Epidermal melanocyte (primary cell): ENCODE measurements at regions not wholly inside any gene's neighbourhood (a gene's known extent, or its start where the extent isn't known, plus 50 kb on each side); places are given as distances from the start of the nearest gene placed in this dataset.

Experiments used
- DNase-seq: peaks from one replicate; pipeline ENCODE4 v3.0.0; 2011; ENCODE audit warnings: low spot score; ENCODE audit not compliant: insufficient read length

DNA sequence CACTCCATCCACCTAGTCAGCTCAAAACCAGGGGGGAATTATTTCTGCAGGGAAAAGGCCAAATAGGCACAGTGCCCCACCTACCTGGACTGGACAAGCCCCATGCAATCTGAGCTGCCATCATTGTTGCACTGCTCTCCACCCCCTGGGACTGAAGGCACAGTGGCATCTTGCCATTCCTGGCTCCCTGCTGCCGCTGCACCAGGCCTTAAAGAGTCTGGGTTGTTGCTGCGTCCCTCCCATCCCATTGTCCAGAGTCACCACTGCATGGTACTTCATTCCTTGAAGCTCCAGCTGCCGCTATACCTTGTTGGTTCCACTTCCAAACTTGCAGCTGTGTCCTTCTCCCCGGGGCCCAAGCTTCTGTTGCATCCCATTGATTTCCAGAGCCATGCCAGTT, 629.7 kb downstream of the STIM2 start:
- DNase-seq = no peak

DNA sequence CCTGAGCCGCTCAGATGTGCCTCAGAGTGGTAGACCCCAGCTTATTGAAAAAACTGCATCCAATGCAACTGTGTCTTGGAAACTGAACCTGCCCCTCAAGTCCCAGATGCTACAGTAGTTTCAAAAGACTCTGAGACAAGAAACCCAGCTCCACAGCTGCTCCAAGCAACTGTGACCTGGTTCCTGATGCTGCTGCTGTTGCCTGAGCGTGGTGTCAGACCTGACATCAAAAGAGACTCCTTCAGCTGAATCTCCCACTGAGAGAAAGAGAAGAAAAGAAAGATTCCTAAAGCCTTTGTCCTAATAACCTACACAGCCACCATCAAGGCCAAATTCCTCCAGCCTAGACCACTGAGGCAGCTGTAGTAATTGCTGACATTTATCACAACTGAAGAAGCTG, 630.1 kb downstream of the STIM2 start:
- no peak for DNase-seq

DNA sequence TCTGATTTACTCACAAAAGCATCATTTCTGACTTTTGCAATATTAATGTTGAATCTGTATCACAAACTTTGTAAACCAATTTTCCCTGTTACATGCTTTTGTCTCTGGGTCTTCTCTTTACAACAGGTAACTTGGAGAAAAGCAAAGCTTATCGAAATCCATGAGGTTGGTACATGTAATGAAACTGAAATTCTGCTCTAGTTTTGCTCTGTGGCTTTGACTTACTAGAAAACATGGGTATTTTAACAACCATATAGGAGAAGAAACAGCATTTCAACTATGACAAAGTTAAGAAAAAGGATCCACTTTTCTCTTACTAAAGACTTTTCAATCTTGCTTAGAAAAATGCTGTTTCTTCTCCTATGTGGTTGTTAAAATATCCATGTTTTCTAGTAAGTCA, 645.8 kb downstream of the STIM2 start:
- no peak for DNase-seq

DNA sequence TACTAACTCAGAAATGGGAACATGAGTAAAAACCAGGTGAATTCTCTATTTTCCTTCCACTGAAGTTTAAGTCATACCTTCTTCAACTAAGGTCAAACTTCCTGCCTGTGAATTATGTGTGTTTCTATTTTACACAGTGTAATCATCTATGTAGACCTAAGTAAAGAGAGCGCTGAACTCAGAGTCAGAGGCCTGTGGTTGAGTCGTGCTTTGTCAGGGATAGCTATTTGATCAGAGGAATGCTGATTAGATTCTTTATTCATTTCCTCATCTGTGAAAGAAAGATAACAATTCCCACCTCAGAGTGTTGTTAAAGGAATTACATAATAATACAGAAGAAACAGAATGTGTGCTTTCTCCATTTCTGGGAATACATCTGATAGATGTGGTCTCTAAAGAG, 654.1 kb downstream of the STIM2 start:
- no peak for DNase-seq

DNA sequence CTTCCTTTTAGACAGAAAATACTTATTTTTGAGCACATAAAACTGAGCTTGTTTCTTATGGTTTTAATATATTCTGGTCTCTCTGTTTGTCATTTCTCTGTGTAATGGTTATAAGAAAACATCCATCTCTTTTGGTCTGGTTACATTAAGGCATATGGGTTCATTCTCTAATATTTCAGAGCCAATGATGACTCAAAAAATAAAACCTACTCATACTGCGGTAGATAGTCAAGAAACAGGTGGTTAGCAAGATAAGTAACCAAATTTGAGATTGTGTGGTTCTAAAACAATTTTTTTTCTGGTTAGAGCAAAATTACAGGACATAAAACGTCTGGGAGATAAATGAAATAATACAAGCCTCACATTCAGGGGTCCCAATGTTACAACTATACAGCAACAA, 654.5 kb downstream of the STIM2 start:
- DNase-seq = no peak

DNA sequence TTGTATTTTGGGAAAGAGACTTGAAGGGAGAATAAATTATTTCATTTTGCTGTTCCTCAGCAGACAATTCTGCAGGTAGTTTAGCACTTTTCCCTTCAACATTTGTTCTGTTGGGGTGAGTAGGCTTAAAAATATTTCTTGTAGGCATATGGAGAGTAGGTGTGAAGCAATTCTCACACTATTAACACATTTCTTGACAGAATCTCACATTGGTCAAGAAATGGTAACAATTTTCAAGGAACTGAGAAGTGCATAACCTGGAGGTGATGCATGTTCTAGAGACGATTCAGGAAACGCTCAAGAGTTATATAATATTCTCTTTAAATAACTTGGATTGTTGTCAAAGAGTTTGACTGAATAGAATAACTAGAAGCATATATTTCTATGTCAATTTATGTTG, 658.2 kb downstream of the STIM2 start:
- DNase-seq = no peak

DNA sequence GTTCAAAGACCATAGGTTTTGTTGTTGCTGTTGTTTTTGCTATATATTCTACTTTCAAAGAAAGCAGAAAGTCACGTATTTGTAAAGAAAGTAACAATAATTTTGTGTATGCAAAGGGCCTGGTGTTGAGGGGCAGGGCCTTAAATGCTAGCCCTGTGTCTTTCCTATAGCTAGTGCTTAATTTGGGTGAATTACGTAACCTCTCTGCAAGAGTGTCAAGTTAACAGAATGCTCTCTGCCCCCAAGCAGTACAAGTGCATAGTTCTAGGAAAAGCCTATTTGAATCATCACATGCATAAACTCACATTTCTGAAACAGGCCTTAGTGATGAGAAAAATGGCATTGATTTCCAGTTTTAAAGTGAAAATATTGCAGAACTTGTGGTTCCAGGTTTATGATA, 663.6 kb downstream of the STIM2 start:
- no peak for DNase-seq

DNA sequence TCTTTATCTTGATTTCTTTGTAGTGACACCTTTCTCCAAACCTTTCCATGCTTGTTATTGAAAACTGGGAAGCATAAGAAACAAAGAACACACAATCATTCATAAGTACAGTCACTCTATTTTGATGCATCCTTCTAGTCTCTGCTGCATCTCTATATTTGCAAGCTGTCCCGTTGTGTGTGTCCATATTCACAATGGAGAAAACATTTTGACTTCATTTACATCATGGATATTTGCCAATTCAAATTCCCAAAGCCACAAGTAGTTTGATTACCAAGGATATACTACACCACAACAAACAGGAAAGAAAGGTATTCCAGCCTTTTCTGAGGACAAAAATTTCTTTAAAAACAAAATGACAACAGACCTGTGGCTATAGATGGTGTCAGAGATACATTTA, 673.8 kb downstream of the STIM2 start:
- DNase-seq = no peak

DNA sequence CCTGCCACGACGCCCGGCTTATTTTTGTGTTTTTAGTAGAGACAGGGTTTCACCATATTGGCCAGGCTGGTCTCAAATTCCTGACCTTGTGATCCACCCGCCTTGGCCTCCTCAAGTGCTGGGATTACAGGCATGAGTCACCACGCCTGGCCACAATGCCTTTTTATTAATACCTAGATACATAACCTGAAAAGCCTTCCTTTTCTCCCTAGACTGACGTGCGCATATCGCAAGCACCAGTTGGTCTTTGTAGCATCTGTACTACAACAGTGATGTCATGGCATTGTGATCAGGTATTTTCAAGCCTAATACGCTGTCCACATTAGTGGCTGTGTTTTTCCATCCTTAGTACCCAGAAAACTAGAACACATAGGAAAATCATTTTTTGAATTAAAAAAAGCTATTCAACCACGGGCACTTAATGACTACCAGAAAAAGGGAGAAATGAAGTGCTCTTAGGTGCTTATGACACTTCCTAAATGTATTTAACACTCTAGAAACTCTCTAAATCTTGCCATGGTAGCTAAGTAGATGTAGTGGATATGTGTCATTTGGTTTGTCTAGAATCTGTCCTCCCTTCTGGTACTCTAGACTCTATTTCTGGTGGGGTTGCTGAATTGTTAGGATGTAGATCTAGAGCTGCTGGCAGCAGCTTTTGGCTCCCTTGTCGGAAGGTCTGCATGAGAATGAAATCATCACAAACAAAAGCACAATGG, 707.8 kb downstream of the STIM2 start:
- no peak for DNase-seq

DNA sequence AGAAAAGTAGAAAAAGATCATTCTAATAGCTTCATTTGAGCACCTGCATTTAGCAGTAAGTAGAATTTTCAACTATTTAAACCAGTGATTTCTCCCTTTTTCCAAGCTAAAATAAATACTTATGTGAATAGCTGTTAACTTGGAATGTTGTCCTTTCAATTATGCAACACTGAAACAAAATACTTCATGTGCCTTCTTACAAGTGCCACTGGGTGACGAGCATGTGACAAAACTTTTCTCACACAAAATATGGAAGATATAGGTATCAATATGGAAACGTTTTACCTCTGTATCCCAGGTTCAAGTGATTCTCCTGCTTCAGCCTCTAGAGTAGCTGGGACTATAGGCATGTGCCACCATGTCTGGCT, 708.3 kb downstream of the STIM2 start:
- DNase-seq = no peak

DNA sequence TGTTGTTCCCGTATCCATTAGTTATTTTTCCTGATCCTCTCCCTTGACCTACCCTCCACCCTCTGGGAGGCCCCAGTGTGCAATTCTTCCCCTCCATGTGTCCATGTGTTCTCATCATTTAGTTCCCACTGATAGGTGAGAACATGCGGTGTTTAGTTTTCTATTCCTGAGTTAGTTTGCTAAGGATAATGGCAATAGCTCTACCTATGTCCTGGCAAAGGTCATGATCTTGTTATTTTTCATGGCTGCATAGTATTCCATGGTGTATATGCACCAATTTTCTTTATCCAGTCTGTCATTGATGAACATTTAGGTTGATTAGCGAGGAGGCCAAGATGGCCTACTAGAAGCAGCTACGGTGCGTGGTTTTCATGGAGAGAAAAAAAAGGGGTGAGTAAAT, 714.1 kb downstream of the STIM2 start:
- DNase-seq = no peak

DNA sequence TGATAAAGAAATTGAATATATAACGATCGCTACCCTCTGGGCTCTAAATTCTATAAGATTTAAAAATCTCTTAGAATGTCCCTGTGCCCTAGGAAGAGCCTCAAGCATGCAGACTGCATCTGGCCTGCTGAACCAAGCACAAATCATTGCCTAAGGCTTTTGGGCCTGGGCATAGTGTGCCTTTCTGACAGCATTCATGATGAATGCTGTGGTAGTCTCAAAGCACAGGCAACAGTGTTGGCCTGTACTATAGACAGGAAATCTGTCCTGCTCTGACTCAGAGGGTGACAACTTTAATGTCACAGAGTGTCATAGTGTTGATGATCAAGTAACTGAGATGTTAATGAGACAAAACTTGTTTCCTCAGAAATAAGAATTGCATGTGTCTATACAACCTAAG, 717.3 kb downstream of the STIM2 start:
- DNase-seq = no peak

DNA sequence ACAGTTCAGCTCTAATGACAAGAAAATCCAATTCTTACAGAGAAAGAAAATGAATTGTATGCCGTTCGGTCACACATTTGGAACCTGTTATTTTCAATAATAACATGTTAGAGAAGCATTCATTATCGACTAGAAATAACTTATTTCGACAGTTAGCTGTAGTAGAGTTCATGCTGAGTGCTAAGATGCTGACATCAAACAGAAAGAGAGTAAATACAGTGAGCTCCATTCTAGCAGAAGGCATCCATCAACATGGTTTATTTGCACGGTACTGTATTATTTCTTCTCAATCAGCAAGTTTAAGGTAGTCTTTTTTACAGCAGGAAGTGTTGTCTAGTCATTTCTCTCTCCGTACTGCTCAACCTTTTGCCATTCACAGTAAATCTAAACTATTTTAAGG, 732.1 kb downstream of the STIM2 start:
- DNase-seq = no peak

DNA sequence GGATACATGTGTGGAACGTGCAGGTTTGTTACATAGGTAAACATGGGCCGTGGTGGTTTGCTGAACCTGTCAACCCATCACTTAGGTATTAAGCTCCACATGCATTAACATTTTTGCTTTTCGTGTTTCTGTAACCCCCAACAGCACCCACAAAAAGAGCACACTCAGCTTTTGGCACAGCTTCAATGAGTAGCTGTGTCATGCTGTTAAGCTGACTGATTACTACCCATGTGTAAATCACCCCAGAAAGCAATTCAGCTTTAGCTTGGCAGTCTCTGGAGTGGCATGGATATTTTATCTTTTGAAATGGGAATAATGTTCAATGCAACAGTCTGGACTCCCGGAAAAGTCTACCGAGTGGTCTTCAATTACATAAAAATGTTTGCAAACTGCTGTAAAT, 734.3 kb downstream of the STIM2 start:
- DNase-seq = no peak

DNA sequence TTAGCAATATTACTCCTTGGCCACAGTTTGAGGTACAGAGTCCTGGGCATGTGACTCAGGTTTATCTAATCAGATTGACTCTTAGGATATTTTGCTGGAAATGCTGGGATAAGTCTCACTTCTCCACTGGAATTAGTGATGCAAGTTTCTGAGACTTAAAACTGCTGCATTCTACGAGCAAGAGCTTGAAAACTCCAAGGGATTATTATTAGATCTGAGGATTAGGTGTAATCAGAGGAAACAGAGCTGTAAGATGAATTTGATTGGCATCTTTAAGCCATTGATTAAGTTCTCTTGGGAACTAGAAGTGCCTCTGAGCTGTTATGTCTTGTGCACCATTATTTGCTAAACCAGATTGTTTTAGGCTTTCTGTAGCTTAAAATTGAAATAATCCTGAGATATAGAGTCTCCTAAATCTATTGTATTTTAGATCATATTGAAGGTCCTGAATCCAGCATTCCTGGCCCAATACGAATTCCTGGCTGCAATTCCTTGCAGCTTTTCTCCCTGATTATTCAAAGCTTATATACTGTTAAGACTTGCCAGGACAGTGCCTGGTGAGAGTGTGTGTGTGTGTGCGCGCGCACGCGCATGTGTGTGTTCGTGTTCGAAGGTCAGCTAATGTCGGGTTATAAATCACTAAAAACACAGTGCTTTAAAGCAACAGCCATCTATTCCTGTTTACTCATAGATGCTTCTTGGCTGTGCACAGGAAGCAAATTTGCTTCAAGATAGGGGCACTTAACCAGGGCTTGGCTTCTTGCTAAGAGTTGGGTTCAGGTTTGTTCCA, 735.1 kb downstream of the STIM2 start:
- DNase-seq = no peak

DNA sequence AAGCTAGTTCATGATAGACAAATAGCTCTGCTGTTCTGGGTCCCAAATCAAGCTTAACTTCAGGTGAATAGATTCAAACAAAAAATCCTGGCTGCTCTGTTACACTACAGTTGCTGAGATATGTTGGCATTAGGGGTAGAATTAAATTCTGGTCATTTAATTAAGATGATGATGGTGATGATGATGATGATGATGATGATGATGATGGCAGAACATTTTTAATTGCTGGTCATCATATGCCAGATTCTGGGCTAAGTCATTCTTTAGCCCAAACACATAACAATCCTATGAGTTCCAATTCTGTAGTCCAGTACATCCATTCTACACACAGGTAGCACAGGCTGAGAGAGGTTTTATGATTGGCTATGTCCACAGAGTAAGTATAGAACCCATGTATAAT, 741.5 kb downstream of the STIM2 start:
- DNase-seq = no peak

DNA sequence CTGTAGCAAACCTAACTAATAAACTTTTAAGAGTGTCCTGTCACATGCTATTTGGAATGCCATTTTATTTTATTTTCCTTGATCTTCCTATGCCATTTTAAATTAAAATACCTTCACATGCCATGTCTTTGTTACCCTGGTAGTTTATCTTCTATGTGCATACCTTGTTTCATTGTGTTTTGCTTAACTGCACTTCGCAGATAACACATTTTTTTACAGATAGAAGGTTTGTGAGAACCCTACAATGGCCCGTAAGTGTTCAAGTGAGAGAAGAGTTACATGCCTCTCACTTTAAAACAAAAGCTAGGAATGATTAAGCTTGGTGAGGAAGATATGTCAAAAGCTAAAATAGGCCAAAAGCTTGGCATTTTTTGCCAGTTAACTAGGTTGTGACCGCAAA, 744.1 kb downstream of the STIM2 start:
- no peak for DNase-seq

DNA sequence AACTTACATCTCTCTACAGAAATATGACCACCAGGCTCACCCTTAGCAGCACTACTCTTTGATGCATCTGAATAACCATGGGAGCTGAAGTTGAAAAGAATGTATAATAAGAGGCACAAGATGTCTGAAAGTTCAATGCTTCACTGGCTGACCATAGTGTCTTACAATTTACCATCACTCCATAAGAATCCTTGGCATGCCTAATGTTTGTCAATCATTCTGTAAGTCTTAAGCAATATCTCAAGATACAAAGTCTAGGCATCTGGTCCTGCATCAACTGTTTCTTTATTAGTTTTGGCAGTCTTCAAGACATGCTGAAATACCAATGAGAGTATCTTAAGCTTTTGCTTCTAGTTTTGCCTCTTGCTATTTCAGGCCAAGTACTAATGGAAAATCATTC, 755.5 kb downstream of the STIM2 start:
- DNase-seq = no peak

DNA sequence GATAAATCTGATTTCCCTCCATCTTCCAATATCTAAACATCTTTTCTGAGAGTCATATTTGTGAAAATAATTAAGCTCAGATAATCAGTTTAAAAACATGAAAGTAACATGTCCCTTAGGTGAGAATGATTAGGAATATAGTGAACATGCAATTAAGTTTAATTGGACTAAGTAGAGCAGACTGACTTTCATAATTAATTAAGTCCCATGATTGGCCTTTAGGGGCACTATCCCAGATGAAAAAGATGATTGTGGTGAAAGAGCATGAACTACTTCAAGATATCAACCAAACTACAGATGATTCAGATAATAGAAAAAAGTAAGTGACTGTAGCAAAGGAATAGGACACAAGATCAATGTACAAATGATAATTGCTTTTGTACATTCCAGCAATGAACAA, 758.8 kb downstream of the STIM2 start:
- DNase-seq = no peak

DNA sequence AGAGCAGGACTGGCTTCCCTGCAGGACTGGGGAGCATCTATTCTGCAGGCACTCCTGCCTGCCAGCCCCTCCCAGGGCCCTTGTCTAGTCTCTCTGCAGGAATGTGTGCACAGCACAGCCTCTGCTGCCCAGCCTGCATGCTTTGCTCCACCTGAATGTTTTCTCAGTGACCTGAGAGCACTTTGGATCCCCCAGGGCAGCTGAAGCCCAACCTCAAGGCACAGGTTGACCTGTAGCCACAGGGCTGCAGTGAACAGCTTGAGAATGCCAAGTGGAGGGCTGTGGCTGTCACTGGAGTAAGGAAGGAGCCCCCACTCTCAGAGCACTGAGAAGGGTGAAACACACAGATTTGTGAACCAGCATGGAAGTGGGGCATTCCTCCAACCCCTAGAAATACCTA, 760.2 kb downstream of the STIM2 start:
- no peak for DNase-seq

DNA sequence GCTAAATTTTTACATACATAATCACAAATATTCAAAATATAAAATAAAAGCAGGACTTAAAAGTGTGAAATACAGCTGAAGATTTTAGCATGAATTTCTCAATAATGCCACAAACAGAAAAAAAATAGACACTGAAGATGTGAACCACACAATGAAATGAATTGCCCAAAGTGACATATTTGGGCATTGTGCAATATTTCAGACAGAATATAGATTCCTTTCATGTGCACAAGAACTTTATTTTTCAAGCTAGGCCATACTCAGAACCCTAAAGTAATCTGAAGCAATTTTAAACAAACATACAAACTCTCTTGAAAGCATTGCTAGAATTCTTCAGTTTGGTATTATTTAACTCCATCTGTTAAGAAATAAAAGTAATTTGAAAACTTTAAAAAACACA, 764.1 kb downstream of the STIM2 start:
- no peak for DNase-seq

DNA sequence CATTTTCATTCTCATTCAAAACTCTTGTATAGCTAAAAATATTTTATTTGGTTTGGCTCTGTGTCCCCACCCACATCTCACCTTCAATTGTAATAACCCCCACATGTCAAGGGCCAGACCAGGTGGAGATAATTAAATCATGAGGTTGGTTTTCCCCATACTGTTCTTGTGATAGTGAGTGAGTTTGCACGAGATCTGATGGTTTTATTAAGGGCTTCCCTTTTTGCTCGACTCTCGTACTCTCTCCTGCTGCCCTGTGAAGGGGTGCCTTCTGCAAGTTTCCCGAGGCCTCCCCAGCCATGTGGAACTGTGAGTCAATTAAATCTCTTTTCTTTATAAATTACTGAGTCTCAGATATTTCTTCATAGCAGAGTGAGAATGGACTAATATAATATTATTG, 768.0 kb downstream of the STIM2 start:
- DNase-seq = no peak

DNA sequence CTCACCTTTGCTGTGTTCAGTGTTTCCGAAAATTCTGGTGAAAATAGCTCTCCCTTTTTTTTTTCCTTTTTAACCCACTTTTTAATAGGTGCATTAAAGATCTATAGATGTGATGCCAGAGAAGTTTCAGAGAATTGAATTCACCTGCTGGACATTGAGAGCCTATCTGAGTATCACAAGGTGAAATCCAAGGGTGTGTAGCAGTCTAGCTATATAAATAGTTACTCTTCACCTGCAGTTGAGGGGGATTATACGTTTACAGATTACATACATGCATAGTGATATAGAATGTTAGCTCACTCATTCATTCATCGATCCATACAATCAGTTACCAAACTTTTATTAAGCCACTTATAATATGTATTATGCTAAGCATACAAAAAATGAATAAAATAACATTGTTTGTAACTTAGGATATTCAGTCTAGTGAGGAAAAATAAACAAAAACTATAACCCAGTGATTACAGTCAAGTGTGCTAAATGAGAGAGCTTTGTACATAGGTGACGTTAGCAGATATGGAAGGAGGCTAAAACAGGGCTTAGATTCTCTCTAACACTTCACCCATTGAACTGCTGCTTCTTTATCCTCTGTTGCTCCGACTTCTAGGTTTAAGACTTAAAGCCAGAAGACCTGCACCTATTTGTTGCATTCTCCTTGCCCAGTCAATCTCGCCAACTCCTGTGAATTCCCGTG, 769.0 kb downstream of the STIM2 start:
- no peak for DNase-seq
